OCI-LY3 (cell line): ENCODE measurements at regions not wholly inside any gene's neighbourhood (a gene's known extent, or its start where the extent isn't known, plus 50 kb on each side); places are given as distances from the start of the nearest gene placed in this dataset.

Experiments used
- H2AFZ ChIP-seq: fragments of 200-600, 300-600 bp; shearing (Covaris generic); 2 replicates; pipeline ENCODE4 v1.6.0; 2014; ENCODE audit warnings: antibody characterized with exemption, low read depth, low read length
- H3K27ac ChIP-seq: fragments of 200-600, 300-600 bp; sonication (generic); 2 replicates; pipeline ENCODE4 v1.5.1; 2014; ENCODE audit warnings: mild to moderate bottlenecking, low read length, moderate library complexity, mixed read lengths
- H3K27me3 ChIP-seq: fragments of 200-600, 300-600 bp; sonication (generic); 2 replicates; pipeline ENCODE4 v1.6.1; 2014; ENCODE audit warnings: low read depth, low read length, mixed read lengths
- H3K36me3 ChIP-seq: fragments of 200-600, 300-600 bp; sonication (generic); replicated peaks from 2 replicates; pipeline ENCODE3; 2014; ENCODE audit warnings: low read depth, low read length, mixed read lengths
- H3K4me1 ChIP-seq: fragments of 300-600, 200-600 bp; sonication (generic); 2 replicates; pipeline ENCODE4 v1.6.1; 2014; ENCODE audit warnings: low read length, mixed read lengths
- H3K4me2 ChIP-seq: fragments of 200-600, 300-600 bp; sonication (generic); 2 replicates; pipeline ENCODE4 v1.6.1; 2014; ENCODE audit warnings: low read length, mixed read lengths
- H3K4me3 ChIP-seq: fragments of 300-600, 200-600 bp; sonication (generic); 2 replicates; pipeline ENCODE4 v1.5.1; 2014; ENCODE audit warnings: antibody characterized with exemption, mild to moderate bottlenecking, low read length, moderate library complexity
- H3K79me2 ChIP-seq: fragments of 300-600, 200-600 bp; shearing (Covaris generic); 2 replicates; pipeline ENCODE4 v1.6.1; 2014; ENCODE audit warnings: mild to moderate bottlenecking, low read length, mixed read lengths
- H3K9ac ChIP-seq: fragments of 300-600, 200-600 bp; shearing (Covaris generic); 2 replicates; pipeline ENCODE4 v1.6.0; 2014; ENCODE audit warnings: mild to moderate bottlenecking, low read length, moderate library complexity
- H3K9me3 ChIP-seq: fragments of 200-600, 300-600 bp; shearing (Covaris generic); 2 replicates; pipeline ENCODE4 v1.6.1; 2014; ENCODE audit warnings: low read length, mixed read lengths; ENCODE audit not compliant: insufficient read depth
- H4K20me1 ChIP-seq: fragments of 200-600, 300-600 bp; sonication (generic); 2 replicates; pipeline ENCODE4 v1.6.1; 2016; ENCODE audit warnings: low read length, mixed read lengths; ENCODE audit not compliant: insufficient read depth
- CTCF ChIP-seq: fragments of 200-600, 300-600 bp; sonication (generic); IDR thresholded peaks from 2 replicates; pipeline ENCODE4 v1.5.1; 2014; ENCODE audit warnings: antibody characterized with exemption, low read length, low read depth
- EZH2phosphoT487 ChIP-seq: fragments of 200-600 bp; shearing (Covaris generic); IDR thresholded peaks from 2 replicates; pipeline ENCODE4 v1.6.1; 2018; ENCODE audit warnings: antibody characterized with exemption, mixed run types, low read depth

GRCh38 chr3:17983106-17983505, 240.7 kb upstream of the TBC1D5 start:
- TF ChIP-seq EZH2phosphoT487 (no peak), CTCF (no peak)
- Histone ChIP-seq H2AFZ (no peak overlapping the region), H3K27me3 (peaks cover 32% of the 10 kb centered on the region), H3K4me3 (no peak overlapping the region), H3K9ac (no peak overlapping the region), H3K36me3 (no peaks in the 10 kb centered on the region), H4K20me1 (no peaks in the 10 kb centered on the region), H3K4me1 (no peaks in the 10 kb centered on the region), H3K9me3 (no peaks in the 10 kb centered on the region), H3K4me2 (no peak overlapping the region), H3K27ac (no peak overlapping the region), H3K79me2 (no peaks in the 10 kb centered on the region)

GRCh38 chr3:17982211-17982880, 239.9 kb upstream of the TBC1D5 start:
- no peak overlapping the region for H2AFZ ChIP-seq
- H3K4me3 ChIP-seq: no peak overlapping the region

GRCh38 chr3:17980863-17981262, 238.4 kb upstream of the TBC1D5 start:
- Histone ChIP-seq H3K79me2 (no peaks in the 10 kb centered on the region), H3K9ac (no peak overlapping the region), H3K4me1 (no peaks in the 10 kb centered on the region), H3K9me3 (no peaks in the 10 kb centered on the region), H3K4me2 (no peak overlapping the region), H2AFZ (no peak overlapping the region), H3K27me3 (peaks cover 27% of the 10 kb centered on the region), H3K4me3 (no peak overlapping the region), H4K20me1 (no peaks in the 10 kb centered on the region), H3K27ac (no peak overlapping the region), H3K36me3 (no peaks in the 10 kb centered on the region)
- TF ChIP-seq EZH2phosphoT487: no peak
- TF ChIP-seq CTCF: no peak

More at GRCh38 chr3:17982211-17982880, 239.9 kb upstream of the TBC1D5 start:
- Histone ChIP-seq H3K27ac (no peak overlapping the region), H3K4me2 (no peak overlapping the region), H3K9ac (no peak overlapping the region), H4K20me1 (no peaks in the 10 kb centered on the region), H3K4me1 (no peaks in the 10 kb centered on the region), H3K9me3 (no peaks in the 10 kb centered on the region), H3K27me3 (peaks cover 32% of the 10 kb centered on the region), H3K36me3 (no peaks in the 10 kb centered on the region), H3K79me2 (no peaks in the 10 kb centered on the region)
- TF ChIP-seq CTCF: no peak

- H3K4me1 ChIP-seq: no peaks in the 10 kb centered on the region
- TF ChIP-seq EZH2phosphoT487: no peak
- H3K27me3 ChIP-seq: peaks cover 27% of the 10 kb centered on the region
- H3K9me3 ChIP-seq: no peaks in the 10 kb centered on the region
- no peak overlapping the region for H3K4me3 ChIP-seq
- H4K20me1 ChIP-seq: no peaks in the 10 kb centered on the region
- H3K79me2 ChIP-seq: no peaks in the 10 kb centered on the region
- H3K36me3 ChIP-seq: no peaks in the 10 kb centered on the region
- no peak overlapping the region for H3K9ac ChIP-seq
- H2AFZ ChIP-seq: no peak overlapping the region
- H3K27ac ChIP-seq: no peak overlapping the region
- no peak overlapping the region for H3K4me2 ChIP-seq
Observed at GRCh38 chr3:17979911-17980310, 237.5 kb upstream of the TBC1D5 start.
